Esophagus muscularis mucosa (tissue), 4 donors: ENCODE measurements at regions not wholly inside any gene's neighbourhood (a gene's known extent, or its start where the extent isn't known, plus 50 kb on each side); places are given as distances from the start of the nearest gene placed in this dataset.

Experiments used
- DNase-seq: peaks from one replicate; pipeline ENCODE4 v3.0.0-alpha.2; 2017; ENCODE audit errors: extremely low spot score
- H3K27ac ChIP-seq, 4 donors: fragments of 200-600 bp; sonication (generic); replicated peaks in 1 of 4; 1 replicate in 3 of 4; 2 replicates in 1 of 4; pipeline ENCODE4 v1.5.1; 2016 to 2019; ENCODE audit warnings: mild to moderate bottlenecking in 1 of 4
- H3K27me3 ChIP-seq, 4 donors: fragments of 200-600 bp; sonication (generic); one replicate each; pipeline versions ENCODE4 v1.5.1 to v1.6.0; 2016 to 2019
- H3K36me3 ChIP-seq, 4 donors: fragments of 200-600 bp; sonication (generic); one replicate each; pipeline ENCODE4 v1.5.1; 2016 to 2019
- H3K4me1 ChIP-seq, 4 donors: fragments of 200-600 bp; sonication (generic); one replicate each; pipeline ENCODE4 v1.5.1; 2016 to 2019
- H3K4me3 ChIP-seq, 4 donors: fragments of 200-600 bp; sonication (generic); 1 replicate in 2 of 4; 2 replicates in 2 of 4; pipeline ENCODE4 v1.5.1; 2016 to 2019; ENCODE audit warnings: mild to moderate bottlenecking in 4 of 4, moderate library complexity in 1 of 4
- H3K9me3 ChIP-seq, 4 donors: fragments of 200-600 bp; sonication (generic); 1 replicate in 3 of 4; 2 replicates in 1 of 4; pipeline ENCODE4 v1.5.1; 2016 to 2019
- CTCF ChIP-seq, 3 experiments: fragments of 200-600 bp in 2 of 3; fragments of 450-650 bp in 1 of 3; sonication (generic) in 2 of 3; IDR thresholded peaks; one replicate each; pipeline ENCODE4 v1.5.1; 2017 to 2019; ENCODE audit warnings: antibody characterized with exemption in 3 of 3, mild to moderate bottlenecking in 2 of 3, moderate library complexity in 1 of 3
- EP300 ChIP-seq: sonication (generic); formaldehyde crosslinking; IDR thresholded peaks from one replicate; pipeline ENCODE4 v1.6.1; 2017; ENCODE audit warnings: antibody characterized with exemption
- POLR2A ChIP-seq: fragments of 450-650 bp; IDR thresholded peaks from one replicate; pipeline ENCODE4 v1.6.1; 2017; ENCODE audit warnings: antibody characterized with exemption, moderate library complexity, mild to moderate bottlenecking, low read depth
- POLR2AphosphoS5 ChIP-seq, 2 donors: sonication (generic); formaldehyde crosslinking; IDR thresholded peaks; one replicate each; pipeline ENCODE4 v1.6.1; 2017; ENCODE audit warnings: antibody characterized with exemption in 2 of 2
- WGBS: methylation state at CpG from one replicate; pipeline ENCODE4 v1.1.5; 2018; 5-methylcytosine and 5-hydroxymethylcytosine counted together
- intact Hi-C: fragments of 100-400 bp; cut with DNase I; formaldehyde crosslinking; loops from one replicate; pipeline ENCODE4 v1.15.1; 2023

DNA sequence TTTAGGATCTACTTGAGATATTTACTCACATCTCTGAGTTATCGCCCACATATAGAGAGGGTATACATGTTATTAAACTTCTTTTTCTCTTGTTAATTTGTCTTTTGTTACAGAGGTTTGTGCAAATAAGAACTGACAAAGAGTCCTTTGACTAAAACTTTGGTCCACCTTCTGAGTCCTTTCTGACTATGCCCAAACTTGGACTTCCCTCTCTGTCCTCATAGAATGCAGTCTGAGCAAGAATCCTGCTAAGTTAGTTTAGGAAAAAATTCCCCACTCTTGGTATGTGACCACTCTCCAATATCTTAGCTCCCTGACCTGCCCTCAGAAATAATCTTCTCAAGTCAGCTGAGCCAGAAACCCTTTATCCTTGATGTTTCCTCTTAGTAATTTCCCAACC, 257.5 kb upstream of the REG3G start:
- Histone ChIP-seq H3K36me3 (no peaks in the 10 kb centered on the region), H3K4me1 (no peaks in the 10 kb centered on the region), H3K4me3 (no peak overlapping the region), H3K27me3 (no peaks in the 10 kb centered on the region), H3K27ac (no peak overlapping the region), H3K9me3 (no peaks in the 10 kb centered on the region)
- no peak for DNase-seq
- TF ChIP-seq CTCF (IDR thresholded peaks at IDR 0.05) (no peak), EP300 (no peak), POLR2AphosphoS5 (IDR thresholded peaks at IDR 0.05) (no peak), POLR2A (no peak)
- intact Hi-C loops = no loop called here
- 88% methylated on average over 1 of the region's 1 CpG for WGBS

- Histone ChIP-seq H3K27ac (no peak overlapping the region), H3K4me3 (no peak overlapping the region), H3K27me3 (no peaks in the 10 kb centered on the region), H3K36me3 (no peaks in the 10 kb centered on the region), H3K4me1 (peaks cover 0 to 8% (median 7%) of the 10 kb centered on the region in 4 donors), H3K9me3 (no peaks in the 10 kb centered on the region)
- TF ChIP-seq POLR2AphosphoS5 (IDR thresholded peaks at IDR 0.05) = no peak
- no peak for TF ChIP-seq CTCF (IDR thresholded peaks at IDR 0.05)
- no peak for TF ChIP-seq EP300
- TF ChIP-seq POLR2A = no peak
- peak; percentile 74 for DNase-seq
- WGBS = 91% methylated on average over 4 of the region's 4 CpGs
- intact Hi-C loops = no loop called here
These were observed 250.2 kb upstream of the REG3G start for GRCh38 chr2:78775291-78775690.

GRCh38 chr2:78778756-78779510, 246.6 kb upstream of the REG3G start:
- WGBS = 91% methylated on average over 25 of the region's 69 CpGs
- no peak overlapping the region for H3K27ac ChIP-seq
- H3K4me1 ChIP-seq = peaks cover 0 to 23% (median 17%) of the 10 kb centered on the region in 4 donors
- DNase-seq = no peak
- no peaks in the 10 kb centered on the region for H3K36me3 ChIP-seq
- TF ChIP-seq EP300 (no peak), POLR2AphosphoS5 (IDR thresholded peaks at IDR 0.05) (no peak), CTCF (IDR thresholded peaks at IDR 0.05) (no peak), POLR2A (no peak)
- intact Hi-C loops = no loop called here
- H3K4me3 ChIP-seq = no peak overlapping the region
- no peaks in the 10 kb centered on the region for H3K27me3 ChIP-seq
- H3K9me3 ChIP-seq = no peaks in the 10 kb centered on the region

GRCh38 chr2:78779761-78780160, 245.7 kb upstream of the REG3G start:
- peak overlapping the region; percentile 25 to 46 (median 38) for H3K4me3 ChIP-seq
- no peak for TF ChIP-seq POLR2AphosphoS5 (IDR thresholded peaks at IDR 0.05)
- TF ChIP-seq EP300 = no peak
- no peak for TF ChIP-seq POLR2A
- no peak for TF ChIP-seq CTCF (IDR thresholded peaks at IDR 0.05)
- peaks cover 0 to 23% (median 17%) of the 10 kb centered on the region in 4 donors for H3K4me1 ChIP-seq
- H3K9me3 ChIP-seq = no peaks in the 10 kb centered on the region
- H3K27me3 ChIP-seq = no peaks in the 10 kb centered on the region
- H3K36me3 ChIP-seq = no peaks in the 10 kb centered on the region
- intact Hi-C loops = no loop called here
- H3K27ac ChIP-seq = peak overlapping the region in 3 of 4 donors; percentile 15 to 40 (median 29)
- WGBS = 24% methylated on average over 12 of the region's 12 CpGs
- DNase-seq = no peak
